Thyroid gland (tissue), 4 donors: ENCODE measurements at regions not wholly inside any gene's neighbourhood (a gene's known extent, or its start where the extent isn't known, plus 50 kb on each side); places are given as distances from the start of the nearest gene placed in this dataset.

Experiments
- CTCF ChIP-seq, 6 experiments: fragments of 200-600 bp in 3 of 6; fragments of 450-650 bp in 3 of 6; sonication (generic) in 3 of 6; IDR thresholded peaks; one replicate each; pipeline ENCODE4 v1.5.1; 2016 to 2019; ENCODE audit warnings: antibody characterized with exemption in 6 of 6, mild to moderate bottlenecking in 2 of 6, inconsistent platforms in 1 of 6, moderate library complexity in 1 of 6
- POLR2A ChIP-seq, 2 donors: fragments of 450-650 bp; IDR thresholded peaks; one replicate each; pipeline ENCODE4 v1.6.1; 2017; ENCODE audit warnings: antibody characterized with exemption in 2 of 2, mild to moderate bottlenecking in 2 of 2, moderate library complexity in 1 of 2

- TF ChIP-seq CTCF (IDR thresholded peaks at IDR 0.05) (no peak), POLR2A (IDR thresholded peaks at IDR 0.05) (no peak)
Observed at GRCh38 chrX:79564362-79564761, 197.2 kb upstream of the ITM2A start.
